Keratinocyte (primary cell): ENCODE measurements at regions not wholly inside any gene's neighbourhood (a gene's known extent, or its start where the extent isn't known, plus 50 kb on each side); places are given as distances from the start of the nearest gene placed in this dataset.

Experiments
- DNase-seq: peaks from one replicate; pipeline ENCODE4 v3.0.0-alpha.2; 2011; ENCODE audit warnings: low read depth, missing footprints, low spot score
- FAIRE-seq: peaks from 2 replicates; lab custom pipeline; 2011; peaks lifted over from hg19 to GRCh38; lab: Jason Lieb, UNC
- H2AFZ ChIP-seq: 2 replicates; pipeline ENCODE4 v1.6.0; 2012; ENCODE audit warnings: low read length, control low read depth, inconsistent platforms; ENCODE audit not compliant: control insufficient read depth
- H3K27ac ChIP-seq: 2 replicates; pipeline ENCODE4 v1.5.1; 2011; ENCODE audit warnings: low read length; ENCODE audit not compliant: control insufficient read depth, insufficient read depth
- H3K27me3 ChIP-seq: 3 replicates; pipeline ENCODE4 v1.6.0; 2011; ENCODE audit warnings: low read length; ENCODE audit not compliant: control insufficient read depth, insufficient read depth; ENCODE audit errors: extremely low read depth
- H3K36me3 ChIP-seq, 2 experiments: 2 replicates in 1 of 2; 3 replicates in 1 of 2; pipeline ENCODE4 v1.5.1; 2011; ENCODE audit warnings: low read length in 2 of 2, mild to moderate bottlenecking in 1 of 2; ENCODE audit not compliant: control insufficient read depth in 2 of 2, insufficient read depth in 2 of 2; ENCODE audit errors: extremely low read depth in 1 of 2
- H3K4me1 ChIP-seq: 3 replicates; pipeline ENCODE4 v1.5.1; 2011; ENCODE audit warnings: low read length; ENCODE audit not compliant: control insufficient read depth, insufficient read depth; ENCODE audit errors: extremely low read depth
- H3K4me2 ChIP-seq: 3 replicates; pipeline ENCODE4 v1.6.0; 2011; ENCODE audit warnings: low read depth, low read length; ENCODE audit not compliant: control insufficient read depth, insufficient read depth; ENCODE audit errors: extremely low read depth
- H3K4me3 ChIP-seq, 3 experiments: fragments of 200-600 bp in 1 of 3; sonication (generic) in 1 of 3; 2 replicates in 2 of 3; 3 replicates in 1 of 3; pipeline ENCODE4 v1.5.1; 2011 to 2016; ENCODE audit warnings: low read length in 3 of 3, mild to moderate bottlenecking in 3 of 3, control low read depth in 2 of 3, inconsistent platforms in 1 of 3, low read depth in 1 of 3, mixed read lengths in 1 of 3, mixed run types in 1 of 3, moderate library complexity in 1 of 3; ENCODE audit not compliant: control insufficient read depth in 2 of 3, insufficient read depth in 2 of 3; ENCODE audit errors: extremely low read depth in 1 of 3
- H3K79me2 ChIP-seq: 2 replicates; pipeline ENCODE4 v1.6.0; 2012; ENCODE audit warnings: low read length; ENCODE audit not compliant: control insufficient read depth, insufficient read depth
- H3K9ac ChIP-seq: 3 replicates; pipeline ENCODE4 v1.6.0; 2011; ENCODE audit warnings: low read length; ENCODE audit not compliant: control insufficient read depth, insufficient read depth; ENCODE audit errors: extremely low read depth
- H3K9me1 ChIP-seq: 3 replicates; pipeline ENCODE4 v1.6.0; 2011; ENCODE audit warnings: low read length; ENCODE audit not compliant: control insufficient read depth, insufficient read depth; ENCODE audit errors: extremely low read depth
- H3K9me3 ChIP-seq: 2 replicates; pipeline ENCODE4 v1.5.1; 2012; ENCODE audit warnings: low read depth, low read length; ENCODE audit not compliant: control insufficient read depth
- H4K20me1 ChIP-seq: 3 replicates; pipeline ENCODE4 v1.6.0; 2011; ENCODE audit warnings: low read length; ENCODE audit not compliant: control insufficient read depth, insufficient read depth; ENCODE audit errors: extremely low read depth
- EZH2 ChIP-seq: IDR thresholded peaks from one replicate; pipeline ENCODE4 v1.6.1; 2012; ENCODE audit warnings: inconsistent platforms, mild to moderate bottlenecking, low read length, moderate library complexity
- dilution Hi-C: fragments of 300-500 bp; cut with MboI; formaldehyde crosslinking; loops from one replicate; pipeline ENCODE4 v1.7.0; 2020; ENCODE audit warnings: low sequenced_read_pairs; ENCODE audit not compliant: extremely low pct_ligation_motif_present
- TF ChIP-seq, protein P1 (sequence below), 3 experiments: IDR thresholded peaks in 1 of 3; conservative IDR thresholded peaks in 1 of 3; optimal IDR thresholded peaks in 1 of 3; 2 replicates in 2 of 3; 3 replicates in 1 of 3; pipeline versions ENCODE3 to v1.5.1; 2011; ENCODE audit warnings: low read length in 3 of 3, mild to moderate bottlenecking in 3 of 3, moderate library complexity in 2 of 3, control low read depth in 1 of 3, inconsistent platforms in 1 of 3; ENCODE audit not compliant: insufficient read depth in 2 of 3; ENCODE audit errors: extremely low read depth in 1 of 3

GRCh38 chr6:95777338-95777737 lies 200.0 kb downstream of the MANEA start:
- no peak overlapping the region for H3K4me3 ChIP-seq
- H2AFZ ChIP-seq, result no peak overlapping the region
- no peaks in the 10 kb centered on the region for H3K9me3 ChIP-seq
- no peak overlapping the region for H3K27ac ChIP-seq
- no peaks in the 10 kb centered on the region for H4K20me1 ChIP-seq
- no peak for FAIRE-seq
- no peaks in the 10 kb centered on the region for H3K9me1 ChIP-seq
- no peak overlapping the region for H3K9ac ChIP-seq
- H3K27me3 ChIP-seq, result no peaks in the 10 kb centered on the region
- no peaks in the 10 kb centered on the region for H3K79me2 ChIP-seq
- no peak for TF ChIP-seq EZH2
- TF ChIP-seq, protein P1, sequence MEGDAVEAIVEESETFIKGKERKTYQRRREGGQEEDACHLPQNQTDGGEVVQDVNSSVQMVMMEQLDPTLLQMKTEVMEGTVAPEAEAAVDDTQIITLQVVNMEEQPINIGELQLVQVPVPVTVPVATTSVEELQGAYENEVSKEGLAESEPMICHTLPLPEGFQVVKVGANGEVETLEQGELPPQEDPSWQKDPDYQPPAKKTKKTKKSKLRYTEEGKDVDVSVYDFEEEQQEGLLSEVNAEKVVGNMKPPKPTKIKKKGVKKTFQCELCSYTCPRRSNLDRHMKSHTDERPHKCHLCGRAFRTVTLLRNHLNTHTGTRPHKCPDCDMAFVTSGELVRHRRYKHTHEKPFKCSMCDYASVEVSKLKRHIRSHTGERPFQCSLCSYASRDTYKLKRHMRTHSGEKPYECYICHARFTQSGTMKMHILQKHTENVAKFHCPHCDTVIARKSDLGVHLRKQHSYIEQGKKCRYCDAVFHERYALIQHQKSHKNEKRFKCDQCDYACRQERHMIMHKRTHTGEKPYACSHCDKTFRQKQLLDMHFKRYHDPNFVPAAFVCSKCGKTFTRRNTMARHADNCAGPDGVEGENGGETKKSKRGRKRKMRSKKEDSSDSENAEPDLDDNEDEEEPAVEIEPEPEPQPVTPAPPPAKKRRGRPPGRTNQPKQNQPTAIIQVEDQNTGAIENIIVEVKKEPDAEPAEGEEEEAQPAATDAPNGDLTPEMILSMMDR (optimal IDR thresholded peaks at IDR 0.05 in 1 of 3, IDR thresholded peaks at IDR 0.05 in 1 of 3, conservative IDR thresholded peaks at IDR 0.05 in 1 of 3; ENCODE audit: extremely low read depth in 1 of 3, insufficient read depth in 2 of 3, low read length in 3 of 3), result no peak
- H3K4me2 ChIP-seq, result no peak overlapping the region
- no peaks in the 10 kb centered on the region for H3K4me1 ChIP-seq
- H3K36me3 ChIP-seq, result no peaks in the 10 kb centered on the region
- no peak for DNase-seq
- dilution Hi-C loops, result no loop called here

GRCh38 chr6:95780037-95780436 lies 202.7 kb downstream of the MANEA start:
- H3K27me3 ChIP-seq, result no peaks in the 10 kb centered on the region
- H3K9ac ChIP-seq, result no peak overlapping the region
- H3K79me2 ChIP-seq, result no peaks in the 10 kb centered on the region
- DNase-seq, result no peak
- no peak overlapping the region for H3K4me2 ChIP-seq
- no peaks in the 10 kb centered on the region for H3K9me1 ChIP-seq
- H3K27ac ChIP-seq, result no peak overlapping the region
- no peaks in the 10 kb centered on the region for H3K36me3 ChIP-seq
- H2AFZ ChIP-seq, result no peak overlapping the region
- H3K4me1 ChIP-seq, result no peaks in the 10 kb centered on the region
- no peak for FAIRE-seq
- dilution Hi-C loops, result no loop called here
- TF ChIP-seq, protein P1 (optimal IDR thresholded peaks at IDR 0.05 in 1 of 3, IDR thresholded peaks at IDR 0.05 in 1 of 3, conservative IDR thresholded peaks at IDR 0.05 in 1 of 3; ENCODE audit: extremely low read depth in 1 of 3, insufficient read depth in 2 of 3, low read length in 3 of 3), result no peak
- no peak for TF ChIP-seq EZH2
- H4K20me1 ChIP-seq, result no peaks in the 10 kb centered on the region
- H3K4me3 ChIP-seq, result no peak overlapping the region
- H3K9me3 ChIP-seq, result no peaks in the 10 kb centered on the region
